Activated T-cell treated with anti-CD3 and anti-CD28 coated beads, Interleukin-2, amount 50 U/mL, for 4 hours (primary cell): ENCODE measurements at regions not wholly inside any gene's neighbourhood (a gene's known extent, or its start where the extent isn't known, plus 50 kb on each side); places are given as distances from the start of the nearest gene placed in this dataset.
A peak's percentile ranks its signal among the peaks of the same experiment; 100 is the strongest.
"Not testable (repeated sequence)": the region's sequence is repeated elsewhere in the genome, so short reads cannot be mapped to it uniquely, and the experiment has no call there.

ENCODE experiments used
- ATAC-seq, 2 donors: fragments of 200-7000 bp; cut with Tn5 transposase; one replicate each; pipeline ENCODE4 v1.10.0; 2021
- DNase-seq: peaks from one replicate; pipeline ENCODE4 v3.0.0-alpha.2; 2020
- H3K27me3 Mint-ChIP-seq: one replicate; pipeline ENCODE4 v1.8.0; 2021; ENCODE audit warnings: low read depth, mixed read lengths
- H3K36me3 Mint-ChIP-seq: one replicate; pipeline ENCODE4 v1.8.0; 2022; ENCODE audit warnings: mixed read lengths; ENCODE audit not compliant: insufficient read depth
- H3K4me1 Mint-ChIP-seq: one replicate; pipeline ENCODE4 v1.8.0; 2021; ENCODE audit warnings: low read depth, mixed read lengths
- H3K4me3 Mint-ChIP-seq: one replicate; pipeline ENCODE4 v1.8.0; 2021; ENCODE audit warnings: mild to moderate bottlenecking, moderate library complexity, mixed read lengths
- H3K9me3 Mint-ChIP-seq: one replicate; pipeline ENCODE4 v1.8.0; 2021; ENCODE audit warnings: mixed read lengths

DNA sequence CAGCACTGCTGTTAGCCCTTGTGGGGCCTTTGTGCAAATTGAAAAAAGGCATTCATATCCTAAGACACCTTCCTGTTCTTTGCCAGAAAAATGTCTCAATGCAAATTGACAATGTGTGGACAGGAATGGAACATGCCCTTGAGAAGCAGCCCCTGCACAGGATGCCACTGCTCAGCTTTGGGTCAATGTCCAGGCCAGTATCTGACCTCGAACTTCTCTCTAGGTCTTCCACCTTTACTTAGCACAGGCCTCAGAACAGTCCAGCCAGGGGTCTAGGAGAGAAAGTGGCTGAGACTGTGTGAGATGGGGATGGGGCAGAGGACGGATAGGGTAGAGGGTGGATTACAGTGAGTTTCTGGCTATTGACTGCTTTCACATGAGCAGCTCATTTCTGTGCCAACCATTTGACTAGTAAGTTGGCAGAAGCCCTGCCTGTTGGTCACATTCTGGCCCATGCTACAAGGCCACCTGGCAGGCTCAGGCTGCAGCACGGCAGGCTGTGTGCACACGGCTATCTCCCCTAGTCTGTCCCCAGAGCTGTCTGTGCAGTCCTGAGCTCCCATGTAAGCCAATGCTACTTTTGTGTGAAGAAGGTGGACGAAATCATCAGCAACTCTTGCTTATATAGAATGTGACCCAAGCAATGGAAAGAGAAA, 254.5 kb upstream of the PLGLB1 start:
- not testable (repeated sequence) for ATAC-seq, H3K9me3 Mint-ChIP-seq, H3K27me3 Mint-ChIP-seq, DNase-seq, H3K4me3 Mint-ChIP-seq, H3K36me3 Mint-ChIP-seq, H3K4me1 Mint-ChIP-seq

DNA sequence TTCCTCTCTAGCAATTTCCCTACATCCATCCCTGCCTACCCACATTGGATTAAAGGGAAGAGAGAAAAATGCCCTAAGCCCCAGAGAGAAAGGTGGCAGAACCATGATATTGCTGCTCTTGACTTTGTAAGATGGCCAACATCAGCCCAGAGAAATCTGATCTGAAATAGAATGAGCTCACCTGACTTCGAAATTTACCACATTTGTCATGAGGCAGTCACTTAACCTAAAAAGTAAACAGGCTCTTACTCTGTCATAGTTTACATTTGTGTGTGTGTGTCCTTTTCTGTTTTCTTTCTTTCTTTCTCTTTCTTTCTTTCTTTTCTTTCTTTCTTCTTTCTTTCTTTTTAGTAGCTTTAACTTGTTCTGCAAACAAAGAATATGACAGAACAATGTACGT, 255.0 kb upstream of the PLGLB1 start:
- H3K4me1 Mint-ChIP-seq, H3K4me3 Mint-ChIP-seq, H3K9me3 Mint-ChIP-seq, H3K36me3 Mint-ChIP-seq, H3K27me3 Mint-ChIP-seq, DNase-seq, ATAC-seq: not testable (repeated sequence)

DNA sequence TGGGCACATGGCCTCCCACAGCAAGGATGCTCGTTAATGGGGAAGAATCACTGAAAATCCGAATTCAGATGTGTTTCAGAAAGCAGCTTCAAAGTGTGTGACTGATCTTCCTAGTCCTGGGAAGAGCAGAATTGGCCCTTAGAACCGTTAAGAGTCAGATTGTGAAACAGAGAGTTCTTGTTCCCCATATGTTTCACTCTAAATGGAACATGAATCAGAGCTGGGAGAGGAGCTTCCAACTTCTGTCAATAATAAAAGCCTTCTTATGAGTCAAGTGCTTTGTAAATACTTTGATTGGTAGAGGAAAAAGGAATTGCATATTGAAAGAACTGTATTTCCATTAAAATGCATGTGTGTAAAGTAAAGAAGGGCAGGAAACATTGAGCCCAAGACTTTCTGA, 256.1 kb upstream of the PLGLB1 start:
- DNase-seq, ATAC-seq, H3K4me1 Mint-ChIP-seq, H3K36me3 Mint-ChIP-seq, H3K27me3 Mint-ChIP-seq, H3K4me3 Mint-ChIP-seq, H3K9me3 Mint-ChIP-seq: not testable (repeated sequence)

DNA sequence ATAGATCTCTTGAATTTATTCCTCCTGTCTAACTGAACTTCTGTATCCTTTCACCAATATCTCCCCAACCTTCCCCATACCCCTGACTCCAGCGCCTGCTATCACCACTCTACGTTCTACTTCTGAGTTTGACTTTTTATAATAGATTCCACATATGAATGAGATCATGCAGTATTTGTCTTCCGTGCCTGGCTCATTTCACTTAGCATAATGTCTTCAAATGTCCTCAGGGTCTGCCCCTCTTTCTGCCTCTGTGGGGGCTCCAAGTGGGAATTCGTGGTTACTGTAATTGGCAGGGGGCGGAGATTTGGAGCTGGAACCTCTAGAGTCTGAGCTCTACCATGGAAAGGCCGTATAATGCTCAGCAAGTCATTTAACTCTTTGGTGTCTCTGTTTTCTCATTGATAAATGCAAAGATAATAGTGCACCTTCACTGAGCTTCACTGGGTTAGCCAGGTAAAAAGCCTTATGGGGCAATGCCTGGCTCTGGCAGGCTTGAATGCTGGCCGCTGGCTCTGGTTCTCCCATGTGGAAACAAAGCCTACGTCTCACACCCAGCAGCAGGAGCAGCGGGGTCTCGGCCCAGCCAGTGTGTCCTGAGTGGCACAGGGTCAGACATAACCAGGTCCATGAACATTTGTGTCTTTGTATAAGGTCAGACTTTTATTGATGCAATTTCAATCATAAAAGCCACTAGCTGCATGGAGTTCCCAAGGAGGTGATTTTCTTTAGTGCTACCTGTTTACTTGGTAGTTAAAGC, 259.1 kb upstream of the PLGLB1 start:
- not testable (repeated sequence) for H3K9me3 Mint-ChIP-seq, H3K36me3 Mint-ChIP-seq, H3K4me1 Mint-ChIP-seq, H3K27me3 Mint-ChIP-seq, DNase-seq, H3K4me3 Mint-ChIP-seq, ATAC-seq

DNA sequence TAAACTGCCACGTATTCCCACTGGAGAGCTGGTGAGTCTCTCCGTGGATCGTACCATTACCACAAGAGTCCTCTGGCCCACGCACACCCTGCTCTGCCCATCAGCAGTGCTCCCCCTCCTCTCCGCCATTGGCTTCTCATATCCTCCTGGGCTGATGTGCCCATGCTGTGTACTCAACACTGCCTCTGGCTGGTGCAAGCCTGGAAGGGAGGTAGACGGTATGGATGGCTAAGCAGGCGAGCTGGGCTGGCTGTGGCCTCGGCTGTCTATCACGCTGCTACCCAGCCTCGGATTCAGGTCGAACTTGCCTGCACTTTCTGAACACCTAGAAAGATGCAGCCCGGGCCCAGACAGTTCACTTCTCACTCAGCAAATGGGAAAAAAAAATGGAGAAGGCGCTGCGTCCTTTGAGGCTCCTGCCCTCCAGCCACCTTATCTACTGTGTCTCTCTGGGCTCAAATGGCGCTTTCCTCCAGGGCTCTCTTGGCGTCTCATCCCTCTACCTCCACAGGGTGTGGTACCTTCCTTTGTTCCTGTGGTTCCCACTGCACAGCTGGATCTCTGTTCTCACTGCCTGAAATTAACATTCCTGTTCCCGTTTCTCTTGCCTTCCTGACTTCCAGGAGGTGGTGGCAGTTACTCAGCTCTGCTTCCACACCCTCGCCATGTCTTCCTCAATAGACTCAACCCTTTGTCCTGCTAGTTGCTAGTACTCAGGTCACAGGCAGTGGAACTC, 262.3 kb upstream of the PLGLB1 start:
- DNase-seq, H3K9me3 Mint-ChIP-seq, H3K4me3 Mint-ChIP-seq, ATAC-seq, H3K36me3 Mint-ChIP-seq, H3K27me3 Mint-ChIP-seq, H3K4me1 Mint-ChIP-seq: not testable (repeated sequence)

DNA sequence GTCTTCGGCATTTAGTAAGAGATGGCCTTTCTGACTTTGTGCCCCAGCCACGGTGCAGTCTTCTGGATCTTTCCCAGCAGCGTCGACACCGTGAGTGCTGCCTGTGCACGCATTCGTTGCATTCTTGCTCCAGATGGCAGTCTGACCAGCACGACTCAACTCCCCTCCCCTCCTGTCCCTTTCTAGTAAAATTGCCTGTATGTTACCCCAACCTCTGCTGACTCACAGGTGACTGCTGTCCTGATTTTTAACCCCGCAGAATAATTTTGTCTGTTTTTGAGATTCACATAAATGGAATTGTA, 262.8 kb upstream of the PLGLB1 start:
- not testable (repeated sequence) for H3K9me3 Mint-ChIP-seq, ATAC-seq, H3K4me3 Mint-ChIP-seq, H3K4me1 Mint-ChIP-seq, H3K36me3 Mint-ChIP-seq, H3K27me3 Mint-ChIP-seq, DNase-seq

DNA sequence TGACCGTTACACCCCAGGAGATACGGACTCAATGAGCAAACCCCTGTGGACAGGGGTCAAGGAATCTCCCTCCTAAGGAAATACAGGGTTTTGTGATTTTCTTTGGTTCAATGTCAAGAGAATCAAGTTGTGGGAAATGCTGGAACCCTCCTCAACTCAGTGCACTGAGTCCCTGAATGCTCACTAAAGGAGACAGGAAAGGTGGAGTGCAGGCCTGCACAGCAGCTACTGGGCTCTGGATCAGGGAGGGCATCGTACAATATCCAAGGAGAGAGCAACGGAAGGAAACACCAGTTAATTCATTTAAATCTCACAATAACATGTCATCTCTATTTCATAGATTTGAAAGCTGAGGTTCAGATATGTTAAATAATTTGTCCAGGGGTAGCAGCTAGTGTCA, 263.5 kb upstream of the PLGLB1 start:
- DNase-seq, H3K9me3 Mint-ChIP-seq, ATAC-seq, H3K4me1 Mint-ChIP-seq, H3K27me3 Mint-ChIP-seq, H3K36me3 Mint-ChIP-seq, H3K4me3 Mint-ChIP-seq: not testable (repeated sequence)

DNA sequence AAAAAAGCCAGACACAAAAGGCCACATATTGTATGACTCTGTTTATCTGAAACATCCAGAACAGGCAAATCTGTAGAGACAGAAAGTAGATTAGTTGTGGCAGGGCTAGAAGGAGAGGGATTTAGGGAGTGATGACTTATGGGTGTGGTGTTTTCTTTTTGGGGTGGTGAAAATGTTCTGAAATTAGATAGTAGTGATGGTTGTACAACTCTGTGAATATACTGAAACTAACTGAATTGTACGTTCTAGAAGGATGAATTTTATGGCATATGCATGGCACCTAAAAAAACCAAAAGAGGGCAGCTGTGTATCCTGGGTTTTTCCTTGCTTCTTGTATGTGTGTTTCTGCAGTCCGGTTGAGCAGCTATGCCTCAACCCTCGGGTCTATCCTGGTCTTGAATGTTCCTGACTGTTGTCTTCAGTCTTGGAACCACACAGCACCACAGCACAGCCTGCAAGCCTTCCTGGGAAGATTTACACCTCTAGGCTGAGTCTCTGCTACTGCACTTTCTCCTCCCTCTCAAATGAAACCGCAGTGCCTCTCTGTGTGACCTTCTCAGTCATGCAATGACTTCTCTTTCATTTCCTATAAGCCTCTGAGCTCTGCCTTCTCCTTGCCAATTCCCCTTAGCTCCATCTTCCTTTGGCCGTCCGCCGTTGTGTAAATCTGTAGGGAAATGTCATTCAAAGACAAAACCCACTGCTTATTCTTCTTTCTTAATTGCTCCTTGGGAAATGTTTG, 269.1 kb upstream of the PLGLB1 start:
- not testable (repeated sequence) for DNase-seq, H3K27me3 Mint-ChIP-seq, H3K4me1 Mint-ChIP-seq, H3K9me3 Mint-ChIP-seq, H3K36me3 Mint-ChIP-seq, H3K4me3 Mint-ChIP-seq
- ATAC-seq, result peak; percentile 96 to 97

DNA sequence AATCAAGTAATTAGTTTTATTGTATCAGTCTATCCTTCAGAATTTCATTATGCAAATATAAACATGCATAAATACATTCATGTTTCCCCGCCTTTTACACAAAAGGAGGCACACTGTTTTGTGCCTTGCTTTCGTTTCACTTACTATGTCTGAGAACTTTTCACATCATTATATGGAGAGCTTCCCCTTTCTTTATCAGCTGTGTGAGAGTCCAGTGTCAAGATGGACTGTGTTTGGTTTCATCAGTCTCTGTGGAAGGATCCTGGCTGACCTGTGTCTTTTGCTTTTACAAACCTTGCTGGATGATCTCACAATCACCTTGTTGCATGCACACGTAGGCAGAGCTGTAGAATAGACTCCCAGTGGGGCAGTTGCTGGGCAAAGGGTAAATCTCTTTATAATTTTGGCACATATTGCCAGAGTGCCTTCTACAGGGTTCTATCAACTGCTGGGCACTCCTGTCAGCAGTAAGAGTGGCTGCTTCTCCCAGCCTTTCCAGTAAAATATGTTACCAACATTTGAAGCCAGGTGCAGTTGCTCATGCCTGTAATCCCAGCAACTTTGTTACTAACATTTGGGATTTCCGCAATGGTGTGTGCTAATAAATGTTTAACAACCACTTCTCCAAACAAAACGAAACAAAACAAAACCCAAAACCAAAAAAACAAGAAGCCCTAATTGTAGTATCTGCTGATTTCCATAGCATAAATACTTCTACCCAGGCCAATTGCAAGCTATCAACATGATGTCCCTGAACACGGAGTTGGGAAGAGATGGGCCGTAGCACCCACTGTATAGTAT, 270.0 kb upstream of the PLGLB1 start:
- ATAC-seq, H3K27me3 Mint-ChIP-seq, H3K4me1 Mint-ChIP-seq, DNase-seq, H3K9me3 Mint-ChIP-seq, H3K36me3 Mint-ChIP-seq: not testable (repeated sequence)
- peak overlapping the region; percentile 21 for H3K4me3 Mint-ChIP-seq

DNA sequence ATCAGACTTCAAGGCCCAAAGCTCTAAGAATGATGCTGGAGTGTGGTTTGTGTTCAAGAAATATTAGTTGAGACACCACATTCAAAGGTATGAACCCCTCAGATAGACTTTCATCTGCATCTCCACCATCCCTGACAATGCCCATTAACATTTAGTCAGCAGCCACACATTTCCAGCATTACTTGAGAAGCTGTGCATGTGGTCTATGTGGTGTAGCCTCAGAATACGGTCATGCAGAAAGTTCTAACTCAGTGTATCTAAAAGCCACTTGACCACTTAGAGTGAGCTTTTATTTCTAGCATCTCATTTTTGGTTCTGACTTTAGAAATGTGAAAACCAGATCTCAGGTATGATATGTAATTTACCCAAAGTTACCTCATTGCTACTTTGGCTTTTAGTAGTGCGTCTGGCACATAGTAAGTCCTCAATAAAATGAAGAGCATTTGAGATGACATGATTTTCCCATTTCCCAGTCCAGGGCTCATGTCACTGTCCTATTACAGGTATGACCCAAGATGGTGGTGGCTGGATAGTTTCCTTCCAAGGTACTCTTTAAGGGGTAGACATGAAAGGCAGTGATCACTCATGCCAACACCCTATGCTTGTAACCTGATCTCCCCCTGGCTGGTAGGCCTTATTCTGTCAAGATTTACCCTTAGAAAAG, 272.4 kb upstream of the PLGLB1 start:
- peak; percentile 25 for ATAC-seq
- not testable (repeated sequence) for H3K27me3 Mint-ChIP-seq, H3K4me3 Mint-ChIP-seq, H3K9me3 Mint-ChIP-seq, DNase-seq, H3K36me3 Mint-ChIP-seq, H3K4me1 Mint-ChIP-seq

DNA sequence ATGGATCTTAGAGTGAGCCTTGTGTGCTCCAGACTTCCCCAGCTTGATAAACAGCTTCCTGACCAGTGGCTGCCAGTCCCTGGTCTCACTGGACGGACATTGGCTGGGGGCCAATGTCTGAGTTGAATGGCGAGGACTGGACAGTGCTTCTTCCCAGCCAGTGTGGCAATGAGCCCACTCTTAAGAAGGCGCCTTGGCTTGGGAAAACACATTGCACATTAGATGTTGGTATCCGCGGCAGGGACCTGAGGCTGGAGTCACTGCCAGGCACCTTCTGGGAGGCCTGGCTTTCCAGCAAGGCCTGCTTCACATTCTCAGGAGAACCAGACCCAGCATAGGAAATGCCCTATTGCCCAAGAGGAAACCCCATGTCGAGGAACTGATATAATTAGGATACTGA, 273.5 kb upstream of the PLGLB1 start:
- H3K4me3 Mint-ChIP-seq, H3K27me3 Mint-ChIP-seq, H3K9me3 Mint-ChIP-seq, ATAC-seq, DNase-seq, H3K36me3 Mint-ChIP-seq, H3K4me1 Mint-ChIP-seq: not testable (repeated sequence)

DNA sequence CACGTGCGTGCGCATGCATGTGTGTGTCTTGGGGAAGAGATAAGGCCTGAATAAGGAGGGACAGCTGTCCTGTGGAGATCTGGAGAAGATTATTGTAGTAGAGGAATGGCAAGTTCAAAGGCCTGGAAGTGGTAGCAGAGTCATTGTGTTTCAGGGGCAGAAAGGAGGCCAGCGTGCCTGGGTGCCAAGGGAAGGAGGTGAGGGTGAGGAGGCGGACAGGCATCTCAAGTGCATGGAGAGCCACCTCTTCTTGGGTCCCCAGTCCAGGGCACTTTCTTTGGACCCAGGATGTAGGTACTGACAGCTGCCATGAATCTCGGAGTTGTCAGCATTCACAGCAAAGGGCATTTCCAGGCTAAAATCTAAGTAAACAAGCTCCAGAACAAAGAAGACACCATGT, 279.7 kb upstream of the PLGLB1 start:
- DNase-seq, H3K4me1 Mint-ChIP-seq, H3K4me3 Mint-ChIP-seq, H3K9me3 Mint-ChIP-seq, ATAC-seq, H3K36me3 Mint-ChIP-seq, H3K27me3 Mint-ChIP-seq: not testable (repeated sequence)

DNA sequence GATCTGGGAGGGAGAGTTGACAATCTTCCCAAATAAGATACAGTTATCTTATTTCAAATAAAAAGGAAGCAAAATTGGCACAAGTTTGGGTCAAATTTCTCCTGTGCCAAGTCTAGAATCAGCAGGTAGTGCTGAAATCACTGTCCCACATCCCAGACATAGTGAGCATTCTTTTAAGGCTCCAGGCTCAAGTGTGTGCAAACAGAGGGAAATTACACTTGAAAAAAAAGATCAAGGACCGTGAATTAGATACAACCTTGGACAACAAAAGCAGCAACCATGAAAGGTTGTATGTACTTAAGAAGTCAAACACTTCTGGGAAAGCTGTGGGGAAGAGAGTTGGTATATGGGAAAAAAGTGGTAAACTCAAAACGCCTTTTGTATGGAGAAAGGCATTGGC, 280.2 kb upstream of the PLGLB1 start:
- ATAC-seq, H3K4me3 Mint-ChIP-seq, DNase-seq, H3K4me1 Mint-ChIP-seq, H3K36me3 Mint-ChIP-seq, H3K27me3 Mint-ChIP-seq, H3K9me3 Mint-ChIP-seq: not testable (repeated sequence)
